Naive B cell (primary cell): ENCODE measurements at regions not wholly inside any gene's neighbourhood (a gene's known extent, or its start where the extent isn't known, plus 50 kb on each side); places are given as distances from the start of the nearest gene placed in this dataset.
"Not testable (repeated sequence)": the region's sequence is repeated elsewhere in the genome, so short reads cannot be mapped to it uniquely, and the experiment has no call there.

Source experiments
- ATAC-seq, 2 donors: fragments of 150-1000 bp; cut with Tn5 transposase; 2 replicates each; pipeline ENCODE4 v1.10.0; 2021; ENCODE audit warnings: low read depth in 2 of 2, mild to moderate bottlenecking in 2 of 2, moderate library complexity in 2 of 2
- DNase-seq: peaks from one replicate; pipeline ENCODE4 v3.0.0; 2022
- H3K27ac Mint-ChIP-seq, 6 donors: one replicate each; pipeline ENCODE4 v1.8.0; 2020 to 2022; ENCODE audit warnings: mild to moderate bottlenecking in 6 of 6, mixed read lengths in 6 of 6, moderate library complexity in 5 of 6, inconsistent platforms in 2 of 6
- H3K27me3 Mint-ChIP-seq, 3 donors: one replicate each; pipeline ENCODE4 v1.8.0; 2021 to 2022; ENCODE audit warnings: mixed read lengths in 3 of 3, mild to moderate bottlenecking in 1 of 3
- H3K36me3 Mint-ChIP-seq, 2 donors: one replicate each; pipeline ENCODE4 v1.8.0; 2020 to 2022; ENCODE audit warnings: mixed read lengths in 2 of 2, inconsistent platforms in 1 of 2, mild to moderate bottlenecking in 1 of 2
- H3K4me1 Mint-ChIP-seq, 3 donors: one replicate each; pipeline ENCODE4 v1.8.0; 2020 to 2022; ENCODE audit warnings: mixed read lengths in 3 of 3, inconsistent platforms in 1 of 3, mild to moderate bottlenecking in 1 of 3, moderate library complexity in 1 of 3
- H3K4me3 Mint-ChIP-seq, 8 donors: one replicate each; pipeline ENCODE4 v1.8.0; 2020 to 2022; ENCODE audit warnings: mild to moderate bottlenecking in 8 of 8, mixed read lengths in 8 of 8, moderate library complexity in 8 of 8, inconsistent platforms in 2 of 8
- H3K9me3 Mint-ChIP-seq, 7 donors: one replicate each; pipeline ENCODE4 v1.8.0; 2020 to 2022; ENCODE audit warnings: mixed read lengths in 7 of 7, mild to moderate bottlenecking in 5 of 7, inconsistent platforms in 2 of 7, moderate library complexity in 1 of 7

DNA sequence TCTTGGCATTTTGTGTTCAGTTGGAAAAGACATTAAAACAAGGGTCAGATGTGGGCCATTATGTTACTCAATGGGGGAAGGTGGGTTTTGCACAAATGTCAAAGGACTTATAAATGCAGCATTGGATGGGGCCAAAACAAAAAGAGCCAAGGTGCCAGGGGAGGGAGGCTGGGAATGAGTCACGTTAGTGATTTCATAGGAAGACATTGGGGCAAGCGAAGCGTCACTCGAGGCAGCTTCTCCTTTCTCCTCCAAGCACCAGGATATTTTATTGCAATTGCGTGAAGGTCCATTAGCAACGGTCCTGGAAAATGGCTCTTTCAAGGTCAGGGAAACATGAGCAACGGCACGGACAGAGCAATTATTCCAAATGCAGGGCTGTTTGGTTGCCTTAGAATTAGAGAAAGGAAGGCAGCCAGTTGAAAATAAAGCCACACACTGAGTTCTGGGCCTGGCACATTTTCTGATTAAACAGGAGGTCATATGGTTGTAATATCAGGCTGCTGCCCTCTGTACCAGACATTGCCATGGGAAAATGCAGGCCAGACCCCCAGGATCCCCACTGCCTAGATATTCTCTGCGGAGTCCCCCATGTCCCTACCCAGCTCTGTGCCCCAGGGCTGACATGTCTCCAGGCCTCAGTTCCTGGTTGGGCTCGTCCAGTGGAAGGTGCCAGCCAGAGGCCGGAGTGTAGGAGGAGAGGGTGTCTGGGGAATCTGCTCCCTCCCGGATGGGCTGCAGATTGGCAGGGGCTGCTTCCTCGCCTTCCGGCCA is 63.3 kb upstream of the NANOS1 start:
- Mint-ChIP-seq H3K9me3 (peaks cover 0 to 9% (median 0%) of the 10 kb centered on the region in 7 donors), H3K27ac (no peak overlapping the region), H3K4me1 (no peaks in the 10 kb centered on the region), H3K36me3 (no peaks in the 10 kb centered on the region), H3K27me3 (peaks cover 36 to 46% (median 37%) of the 10 kb centered on the region in 3 donors), H3K4me3 (no peak overlapping the region)
- no peak for DNase-seq
- ATAC-seq: no peak

DNA sequence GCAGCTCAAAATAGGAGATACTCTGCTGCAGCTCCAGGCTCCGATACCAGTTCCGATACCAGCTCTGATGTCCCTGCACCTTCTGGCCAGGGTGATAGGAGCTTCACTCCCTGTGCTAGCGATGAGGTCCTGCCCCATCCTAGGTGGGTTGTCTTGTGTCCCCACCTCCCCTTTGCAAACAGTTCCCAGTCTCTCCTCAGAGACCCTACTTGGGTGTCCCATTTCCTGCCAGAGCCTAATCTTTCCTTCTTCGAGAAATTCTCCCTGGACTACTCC is 62.7 kb upstream of the NANOS1 start:
- H3K27me3 Mint-ChIP-seq: peaks cover 31 to 43% (median 37%) of the 10 kb centered on the region in 3 donors
- H3K4me1 Mint-ChIP-seq: no peaks in the 10 kb centered on the region
- no peak overlapping the region for H3K27ac Mint-ChIP-seq
- peaks cover 0 to 10% (median 3%) of the 10 kb centered on the region in 7 donors for H3K9me3 Mint-ChIP-seq
- no peak overlapping the region for H3K4me3 Mint-ChIP-seq
- no peak for DNase-seq
- H3K36me3 Mint-ChIP-seq: no peaks in the 10 kb centered on the region
- no peak for ATAC-seq

DNA sequence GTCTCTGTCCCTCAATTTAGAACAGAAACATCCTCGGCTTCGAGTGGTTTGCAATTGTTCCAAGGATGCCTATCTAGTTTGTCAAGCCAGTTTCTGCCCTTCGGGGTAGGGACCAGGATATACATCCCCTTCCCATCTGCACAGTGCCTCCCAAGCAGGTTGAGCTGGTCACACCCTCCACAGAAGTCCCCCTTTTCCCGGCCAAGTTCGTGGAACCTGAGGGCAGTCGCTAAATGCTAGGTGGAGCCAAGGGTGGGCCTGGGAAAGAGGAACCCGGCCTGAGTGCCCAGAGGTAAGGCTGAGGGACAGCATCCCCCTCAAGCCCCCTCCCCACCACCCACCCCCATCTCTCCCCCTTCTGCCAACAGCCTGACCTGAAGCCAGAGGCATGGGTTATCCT is 62.4 kb upstream of the NANOS1 start:
- Mint-ChIP-seq H3K4me1 (no peaks in the 10 kb centered on the region), H3K9me3 (peaks cover 0 to 11% (median 3%) of the 10 kb centered on the region in 7 donors), H3K27ac (no peak overlapping the region), H3K4me3 (no peak overlapping the region), H3K36me3 (no peaks in the 10 kb centered on the region), H3K27me3 (peaks cover 28 to 42% (median 33%) of the 10 kb centered on the region in 3 donors)
- DNase-seq (no peak), ATAC-seq (no peak)

DNA sequence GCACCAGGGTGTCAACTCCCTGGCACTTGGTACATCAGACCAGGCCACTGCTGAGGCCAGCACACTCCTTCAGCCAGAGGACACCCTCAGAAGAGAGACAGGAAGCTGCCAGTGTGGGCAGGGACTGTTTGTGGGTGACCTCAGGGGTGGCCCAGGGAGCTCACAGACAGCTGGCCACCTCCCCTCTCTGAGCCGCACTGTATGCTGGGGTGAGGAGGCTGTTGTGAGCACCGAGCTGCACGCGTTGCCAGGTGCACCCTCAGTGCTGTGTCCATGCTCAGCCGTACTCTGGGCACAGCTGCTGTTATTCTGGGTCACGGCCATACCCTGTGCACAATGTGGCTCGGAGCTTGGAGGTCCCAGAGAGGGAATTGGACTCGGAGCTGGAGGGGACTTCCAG is 61.5 kb upstream of the NANOS1 start:
- no peaks in the 10 kb centered on the region for H3K4me1 Mint-ChIP-seq
- no peak for DNase-seq
- peaks cover 0 to 3% of the 10 kb centered on the region in 2 donors for H3K36me3 Mint-ChIP-seq
- H3K27me3 Mint-ChIP-seq: peaks cover 27 to 44% (median 32%) of the 10 kb centered on the region in 3 donors
- peaks cover 0 to 12% (median 6%) of the 10 kb centered on the region in 7 donors for H3K9me3 Mint-ChIP-seq
- H3K27ac Mint-ChIP-seq: no peak overlapping the region
- ATAC-seq: no peak
- no peak overlapping the region for H3K4me3 Mint-ChIP-seq

DNA sequence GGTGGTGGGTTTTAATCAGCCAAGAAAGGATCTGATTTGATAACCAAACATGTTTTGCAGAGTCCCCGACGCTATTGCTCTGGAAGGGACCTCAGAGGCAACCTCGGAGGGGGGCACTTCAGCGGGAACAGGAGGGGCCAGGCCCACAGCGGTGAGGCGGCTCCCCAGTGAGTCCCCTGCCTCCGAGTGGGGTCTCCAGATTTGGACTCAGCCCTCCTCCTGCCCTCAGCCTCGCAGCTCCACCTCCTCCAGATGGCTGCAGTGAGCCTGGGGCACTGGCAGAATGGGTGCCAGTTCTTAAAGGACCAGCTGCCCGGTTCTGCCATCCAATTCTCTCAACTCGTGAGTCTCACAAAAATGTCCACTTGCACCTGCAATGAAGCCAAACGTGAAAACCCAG is 61.0 kb upstream of the NANOS1 start:
- ATAC-seq: no peak

DNA sequence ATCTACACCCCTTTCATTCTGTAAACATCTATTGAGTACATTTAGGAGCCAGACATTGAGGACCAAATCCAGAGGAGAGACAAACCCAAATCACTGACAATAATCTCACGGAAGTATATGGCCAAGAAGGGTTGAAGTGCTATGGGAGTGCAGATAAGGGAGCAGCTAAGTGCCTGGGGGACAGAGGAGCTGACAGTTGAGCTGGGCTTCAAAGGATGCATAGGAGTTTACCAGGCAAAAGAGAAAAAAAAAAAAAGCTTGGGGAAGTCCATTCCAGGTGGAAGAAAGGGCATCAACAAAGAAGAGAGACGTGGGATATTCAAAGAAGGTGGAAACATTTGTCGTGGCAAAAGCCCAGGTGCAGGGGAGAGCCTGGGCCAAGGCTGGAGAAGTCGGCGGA is 60.5 kb upstream of the NANOS1 start:
- Mint-ChIP-seq H3K36me3 (peaks cover 4 to 12% of the 10 kb centered on the region in 2 donors), H3K4me1 (no peaks in the 10 kb centered on the region), H3K27me3 (peaks cover 32 to 51% (median 32%) of the 10 kb centered on the region in 3 donors), H3K4me3 (peak overlapping the region in 1 of 8 donors; percentile 51), H3K9me3 (peaks cover 3 to 18% (median 13%) of the 10 kb centered on the region in 7 donors), H3K27ac (no peak overlapping the region)
- DNase-seq (no peak), ATAC-seq (no peak)

More for the DNA sequence above, 61.0 kb upstream of the NANOS1 start:
- no peak overlapping the region for H3K27ac Mint-ChIP-seq
- peak overlapping the region in 1 of 8 donors; percentile 52 for H3K4me3 Mint-ChIP-seq
- no peak for DNase-seq
- peaks cover 31 to 48% (median 32%) of the 10 kb centered on the region in 3 donors for H3K27me3 Mint-ChIP-seq
- H3K4me1 Mint-ChIP-seq: no peaks in the 10 kb centered on the region
- peaks cover under 1 to 16% (median 10%) of the 10 kb centered on the region in 7 donors for H3K9me3 Mint-ChIP-seq
- peaks cover under 1 to 7% of the 10 kb centered on the region in 2 donors for H3K36me3 Mint-ChIP-seq

DNA sequence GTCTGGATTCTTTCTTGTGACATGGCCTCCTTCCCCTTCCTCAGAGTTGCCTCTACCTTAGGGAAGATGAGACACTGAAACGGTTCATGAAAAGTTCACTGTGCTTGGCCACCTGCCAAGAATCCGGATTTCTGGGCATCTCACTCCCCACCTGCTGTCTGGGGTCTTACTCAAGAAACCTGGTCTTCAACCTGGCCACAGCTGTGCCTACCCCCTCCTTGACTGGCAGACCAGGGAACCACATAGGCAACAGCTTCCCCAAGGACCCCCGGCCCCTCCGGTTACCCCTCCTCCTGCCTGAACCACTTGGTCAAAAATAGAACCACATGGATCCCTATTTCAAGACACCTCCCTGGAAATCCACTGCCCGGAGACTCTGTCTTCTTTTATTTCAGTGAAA is 58.7 kb upstream of the NANOS1 start:
- no peak overlapping the region for H3K27ac Mint-ChIP-seq

DNA sequence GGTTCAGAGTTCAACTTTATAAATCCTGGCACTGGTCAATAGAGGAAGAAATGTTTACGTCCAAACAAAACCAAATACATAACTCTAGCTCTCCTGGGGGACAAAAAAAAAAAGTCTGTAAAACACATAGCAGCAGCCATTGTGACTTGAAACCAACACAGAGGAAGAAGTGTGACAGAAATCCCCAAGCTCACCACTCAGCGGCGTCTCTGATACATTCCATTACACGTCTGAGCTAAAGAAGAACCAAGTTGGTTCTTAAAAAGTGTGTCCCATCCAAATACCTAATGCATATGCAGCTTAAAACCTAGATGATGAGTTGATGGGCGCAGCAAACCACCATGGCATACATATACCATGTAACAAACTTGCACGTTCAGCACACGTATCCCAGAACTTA is 58.3 kb upstream of the NANOS1 start:
- no peak for DNase-seq
- Mint-ChIP-seq H3K27ac (no peak overlapping the region), H3K36me3 (peaks cover 4 to 12% of the 10 kb centered on the region in 2 donors), H3K9me3 (peaks cover 7 to 28% (median 14%) of the 10 kb centered on the region in 7 donors), H3K27me3 (peaks cover 13 to 44% (median 31%) of the 10 kb centered on the region in 3 donors), H3K4me3 (no peak overlapping the region), H3K4me1 (no peaks in the 10 kb centered on the region)
- no peak for ATAC-seq

More for the DNA sequence above, 58.7 kb upstream of the NANOS1 start:
- Mint-ChIP-seq H3K36me3 (peaks cover 4 to 12% of the 10 kb centered on the region in 2 donors), H3K4me3 (no peak overlapping the region), H3K9me3 (peaks cover 6 to 23% (median 12%) of the 10 kb centered on the region in 7 donors), H3K27me3 (peaks cover 17 to 44% (median 31%) of the 10 kb centered on the region in 3 donors), H3K4me1 (no peaks in the 10 kb centered on the region)
- ATAC-seq: no peak
- no peak for DNase-seq

DNA sequence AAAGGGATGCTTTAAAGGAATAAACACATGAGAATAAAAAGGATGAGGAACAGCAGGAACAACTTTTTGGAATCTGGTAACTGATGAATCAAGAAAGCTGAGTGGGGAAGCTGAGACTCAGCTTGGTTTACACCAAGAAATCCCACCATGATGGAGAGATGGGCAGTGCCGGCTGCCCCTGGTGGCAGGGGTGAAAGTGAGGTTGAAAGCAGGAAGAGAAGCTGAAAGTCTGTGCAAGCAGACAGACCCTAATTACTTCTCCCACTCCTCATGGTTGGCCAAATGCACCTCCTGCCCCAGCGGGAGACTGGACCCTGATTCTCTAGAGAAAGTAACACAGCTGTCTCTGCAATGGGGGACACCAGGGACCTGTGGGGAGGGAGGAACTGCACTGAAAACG is 57.6 kb upstream of the NANOS1 start:
- DNase-seq: no peak
- Mint-ChIP-seq H3K27me3 (peaks cover 11 to 45% (median 33%) of the 10 kb centered on the region in 3 donors), H3K27ac (no peak overlapping the region), H3K4me3 (no peak overlapping the region), H3K4me1 (no peaks in the 10 kb centered on the region), H3K36me3 (peaks cover 4 to 12% of the 10 kb centered on the region in 2 donors), H3K9me3 (peaks cover 7 to 29% (median 14%) of the 10 kb centered on the region in 7 donors)
- ATAC-seq: no peak

DNA sequence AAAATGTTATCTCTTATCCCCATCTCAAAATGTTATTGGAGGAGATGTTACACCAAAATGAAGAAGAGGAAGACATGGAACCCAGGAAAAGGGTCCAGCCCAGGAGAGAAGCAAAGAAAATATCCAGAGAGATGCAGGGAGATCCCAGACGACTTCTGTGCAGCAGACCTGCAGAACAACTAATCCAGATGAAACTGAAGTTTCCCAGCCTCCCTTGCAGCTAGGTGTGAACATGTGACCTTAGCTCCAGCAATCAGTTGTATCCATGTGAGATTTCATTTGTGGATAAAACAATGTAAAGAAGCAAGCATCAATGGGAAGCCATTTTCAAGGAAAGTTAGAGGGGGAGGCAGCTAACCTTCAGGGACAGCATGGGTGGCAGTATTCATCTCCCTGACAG is 55.8 kb upstream of the NANOS1 start:
- H3K4me3 Mint-ChIP-seq: no peak overlapping the region
- ATAC-seq (no peak), DNase-seq (no peak)
- H3K36me3 Mint-ChIP-seq: peaks cover 4 to 12% of the 10 kb centered on the region in 2 donors
- H3K4me1 Mint-ChIP-seq: no peaks in the 10 kb centered on the region
- H3K27ac Mint-ChIP-seq: no peak overlapping the region
- peaks cover 19 to 46% (median 33%) of the 10 kb centered on the region in 3 donors for H3K27me3 Mint-ChIP-seq
- peaks cover 7 to 29% (median 14%) of the 10 kb centered on the region in 7 donors for H3K9me3 Mint-ChIP-seq

DNA sequence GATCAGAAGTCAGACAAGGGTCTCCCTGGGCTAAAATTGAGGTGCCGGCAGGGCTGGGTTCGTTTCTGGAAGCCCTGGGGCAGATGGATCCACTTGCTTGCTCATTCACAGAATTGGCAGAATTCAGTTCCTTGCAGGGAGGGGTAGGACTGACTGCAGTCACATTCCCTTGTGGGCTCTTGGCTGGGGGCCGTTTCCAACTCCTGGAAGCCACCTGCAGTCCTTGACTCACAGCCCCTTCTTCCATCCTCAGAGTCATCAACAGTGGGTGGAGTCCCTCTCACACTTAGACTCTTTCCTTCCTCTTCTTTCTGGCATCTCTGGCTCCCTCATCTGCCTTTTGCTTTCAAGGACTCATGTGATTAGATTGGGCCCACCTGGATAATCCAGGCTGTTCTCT is 54.6 kb upstream of the NANOS1 start:
- H3K4me3 Mint-ChIP-seq: no peak overlapping the region
- peaks cover 4 to 12% of the 10 kb centered on the region in 2 donors for H3K36me3 Mint-ChIP-seq
- H3K27ac Mint-ChIP-seq: no peak overlapping the region
- peaks cover 7 to 29% (median 14%) of the 10 kb centered on the region in 7 donors for H3K9me3 Mint-ChIP-seq
- H3K4me1 Mint-ChIP-seq: no peaks in the 10 kb centered on the region
- no peak for DNase-seq
- peaks cover 15 to 49% (median 42%) of the 10 kb centered on the region in 3 donors for H3K27me3 Mint-ChIP-seq
- no peak for ATAC-seq

DNA sequence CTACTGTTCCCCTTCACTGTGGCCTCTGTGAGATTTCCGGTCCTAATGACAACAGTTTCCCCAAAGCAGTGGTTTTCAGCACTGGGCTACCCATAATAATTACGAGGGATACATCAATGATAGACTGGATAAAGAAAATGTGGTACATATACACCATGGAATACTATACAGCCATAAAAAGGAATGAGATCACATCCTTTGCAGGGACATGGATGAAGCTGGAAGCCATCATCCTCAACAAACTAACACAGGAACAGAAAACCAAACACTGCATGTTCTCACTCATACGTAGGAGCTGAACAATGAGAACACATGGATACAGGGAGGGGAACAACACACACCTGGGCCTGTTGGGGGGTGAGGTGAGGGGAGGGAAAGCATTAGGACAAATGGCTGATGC is 53.3 kb upstream of the NANOS1 start:
- not testable (repeated sequence) for H3K4me3 Mint-ChIP-seq, ATAC-seq, H3K27ac Mint-ChIP-seq, H3K4me1 Mint-ChIP-seq, DNase-seq
- Mint-ChIP-seq H3K36me3 (peaks cover 4 to 12% of the 10 kb centered on the region in 2 donors), H3K9me3 (peaks cover 7 to 29% (median 14%) of the 10 kb centered on the region in 7 donors), H3K27me3 (peaks cover 10 to 52% (median 49%) of the 10 kb centered on the region in 3 donors)

DNA sequence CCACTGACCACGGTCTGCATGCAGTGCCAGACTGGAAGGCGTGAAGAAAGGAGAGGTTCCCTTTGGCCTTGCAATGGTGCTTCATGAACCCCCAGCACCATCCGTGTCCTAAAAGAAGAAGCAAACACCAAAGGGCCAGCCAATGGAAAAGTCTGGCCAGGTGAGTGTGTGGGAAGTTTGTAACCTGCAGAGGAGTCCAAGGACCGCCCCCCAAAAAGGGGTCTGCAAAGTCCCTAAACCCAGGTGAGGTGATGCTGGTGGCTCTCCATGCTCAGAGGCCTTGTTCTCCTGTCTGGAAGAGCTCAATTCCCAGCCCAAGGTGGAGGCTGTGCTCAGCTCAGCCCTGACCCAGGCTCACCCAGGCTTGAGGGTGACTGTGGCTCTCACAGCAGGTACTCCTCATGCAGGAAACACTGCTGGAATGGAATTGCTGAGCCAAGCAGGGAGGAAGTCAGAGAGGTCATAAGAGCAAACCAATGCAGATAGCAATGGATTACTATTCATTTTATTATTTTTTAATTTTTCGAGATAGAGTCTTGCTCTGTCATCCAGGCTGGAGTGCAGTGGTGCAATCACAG is 52.4 kb upstream of the NANOS1 start:
- ATAC-seq (no peak), DNase-seq (no peak)
- Mint-ChIP-seq H3K27me3 (peaks cover 14 to 53% (median 52%) of the 10 kb centered on the region in 3 donors), H3K36me3 (peaks cover 4 to 12% of the 10 kb centered on the region in 2 donors), H3K4me1 (no peaks in the 10 kb centered on the region), H3K4me3 (no peak overlapping the region), H3K27ac (no peak overlapping the region), H3K9me3 (peaks cover 7 to 29% (median 14%) of the 10 kb centered on the region in 7 donors)

DNA sequence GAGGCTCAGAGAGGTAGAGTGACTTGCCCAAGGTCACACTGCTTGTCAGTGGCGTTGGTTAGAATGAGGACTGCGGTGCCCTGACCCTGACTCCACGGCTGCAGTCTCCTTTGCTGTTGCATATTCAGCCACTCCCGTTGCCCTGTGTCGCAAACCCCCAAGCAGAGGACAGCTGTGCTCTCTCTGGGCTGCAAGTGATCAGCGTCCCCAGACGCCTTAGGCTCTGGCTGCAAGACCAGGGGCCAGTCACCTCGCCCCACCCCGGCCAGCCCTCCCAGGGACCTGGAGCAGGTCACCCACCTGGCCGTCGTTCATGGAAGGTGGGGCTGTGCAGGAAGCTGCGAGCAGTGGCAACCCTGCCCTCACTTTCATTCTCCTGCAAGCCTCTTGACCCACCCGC is 51.7 kb upstream of the NANOS1 start:
- Mint-ChIP-seq H3K36me3 (peaks cover 4 to 11% of the 10 kb centered on the region in 2 donors), H3K9me3 (peaks cover 9 to 29% (median 14%) of the 10 kb centered on the region in 7 donors)

More for the DNA sequence above, 51.7 kb upstream of the NANOS1 start:
- Mint-ChIP-seq H3K27ac (no peak overlapping the region), H3K4me3 (no peak overlapping the region), H3K27me3 (peaks cover 14 to 59% (median 58%) of the 10 kb centered on the region in 3 donors), H3K4me1 (no peaks in the 10 kb centered on the region)
- DNase-seq: no peak
- no peak for ATAC-seq
